CD4-positive, alpha-beta T cell treated with Interleukin-12 subunit alpha and Interleukin-12 subunit beta, for 1 hour (primary cell): ENCODE measurements at regions not wholly inside any gene's neighbourhood (a gene's known extent, or its start where the extent isn't known, plus 50 kb on each side); places are given as distances from the start of the nearest gene placed in this dataset.
A peak's percentile ranks its signal among the peaks of the same experiment; 100 is the strongest.
"Not testable (repeated sequence)": the region's sequence is repeated elsewhere in the genome, so short reads cannot be mapped to it uniquely, and the experiment has no call there.

Source experiments
- DNase-seq: peaks from one replicate; pipeline ENCODE4 v3.0.0-alpha.2; 2020

- no peak for DNase-seq
Observed at GRCh38 chr3:81363816-81364215, 397.6 kb downstream of the GBE1 start.

GRCh38 chr3:81354119-81354518 is 407.3 kb downstream of the GBE1 start:
- DNase-seq, result no peak

GRCh38 chr3:81352867-81353266 is 408.6 kb downstream of the GBE1 start:
- DNase-seq, result no peak

- DNase-seq, result no peak
Observed at GRCh38 chr3:81349816-81350340, 411.6 kb downstream of the GBE1 start.

- no peak for DNase-seq
Observed at GRCh38 chr3:81339040-81339845, 422.2 kb downstream of the GBE1 start.

GRCh38 chr3:81336470-81336869 is 425.0 kb downstream of the GBE1 start:
- DNase-seq, result no peak

- DNase-seq, result not testable (repeated sequence)
Observed at GRCh38 chr3:81329835-81330234, 431.6 kb downstream of the GBE1 start.

- DNase-seq, result no peak
Observed at GRCh38 chr3:81326245-81326644, 435.2 kb downstream of the GBE1 start.

GRCh38 chr3:81320862-81321261 is 440.6 kb downstream of the GBE1 start:
- no peak for DNase-seq

GRCh38 chr3:81315030-81315429 is 446.4 kb downstream of the GBE1 start:
- DNase-seq, result no peak

GRCh38 chr3:81311321-81311720 is 450.1 kb downstream of the GBE1 start:
- no peak for DNase-seq

- DNase-seq, result no peak
Observed at GRCh38 chr3:81308306-81308705, 453.1 kb downstream of the GBE1 start.

GRCh38 chr3:81307221-81307620 is 454.2 kb downstream of the GBE1 start:
- DNase-seq, result no peak

GRCh38 chr3:81303321-81303720 is 458.1 kb downstream of the GBE1 start:
- DNase-seq, result no peak

- peak; percentile 2 for DNase-seq
Observed at GRCh38 chr3:81302045-81302444, 459.4 kb downstream of the GBE1 start.

GRCh38 chr3:81301230-81301629 is 460.2 kb downstream of the GBE1 start:
- no peak for DNase-seq

- DNase-seq, result no peak
Observed at GRCh38 chr3:81300324-81300927, 461.0 kb downstream of the GBE1 start.

GRCh38 chr3:81299481-81299880 is 462.0 kb downstream of the GBE1 start:
- no peak for DNase-seq

GRCh38 chr3:81295906-81296577 is 465.4 kb downstream of the GBE1 start:
- DNase-seq, result no peak

GRCh38 chr3:81293156-81293555 is 468.3 kb downstream of the GBE1 start:
- DNase-seq, result no peak

- DNase-seq, result no peak
Observed at GRCh38 chr3:81291586-81291985, 469.9 kb downstream of the GBE1 start.

GRCh38 chr3:81289676-81290075 is 471.8 kb downstream of the GBE1 start:
- no peak for DNase-seq

- DNase-seq, result no peak
Observed at GRCh38 chr3:81279481-81280379, 481.7 kb downstream of the GBE1 start.
